ENCODE measurements at regions not wholly inside any gene's neighbourhood (a gene's known extent, or its start where the extent isn't known, plus 50 kb on each side); places are given as distances from the start of the nearest gene placed in this dataset.
"Not testable (repeated sequence)": the region's sequence is repeated elsewhere in the genome, so short reads cannot be mapped to it uniquely, and the experiment has no call there.

GRCh38 chr10:36526033-36526432 lies 599.4 kb upstream of the ANKRD30A start:
- intact Hi-C loops (cut with DNase I; ENCODE audit: low total_unique reads), result no loop called here
- Histone ChIP-seq H3K27ac (no peak overlapping the region), H3K9me3 (peaks cover 0 to 11% (median 4%) of the 10 kb centered on the region in 4 donors), H3K4me1 (no peaks in the 10 kb centered on the region), H3K27me3 (no peaks in the 10 kb centered on the region), H3K4me3 (no peak overlapping the region), H3K36me3 (no peaks in the 10 kb centered on the region)
- DNase-seq, result no peak
- TF ChIP-seq POLR2A (IDR thresholded peaks at IDR 0.05) (no peak), EP300 (IDR thresholded peaks at IDR 0.05) (no peak), POLR2AphosphoS5 (IDR thresholded peaks at IDR 0.05) (no peak)
- TF ChIP-seq, protein P1, sequence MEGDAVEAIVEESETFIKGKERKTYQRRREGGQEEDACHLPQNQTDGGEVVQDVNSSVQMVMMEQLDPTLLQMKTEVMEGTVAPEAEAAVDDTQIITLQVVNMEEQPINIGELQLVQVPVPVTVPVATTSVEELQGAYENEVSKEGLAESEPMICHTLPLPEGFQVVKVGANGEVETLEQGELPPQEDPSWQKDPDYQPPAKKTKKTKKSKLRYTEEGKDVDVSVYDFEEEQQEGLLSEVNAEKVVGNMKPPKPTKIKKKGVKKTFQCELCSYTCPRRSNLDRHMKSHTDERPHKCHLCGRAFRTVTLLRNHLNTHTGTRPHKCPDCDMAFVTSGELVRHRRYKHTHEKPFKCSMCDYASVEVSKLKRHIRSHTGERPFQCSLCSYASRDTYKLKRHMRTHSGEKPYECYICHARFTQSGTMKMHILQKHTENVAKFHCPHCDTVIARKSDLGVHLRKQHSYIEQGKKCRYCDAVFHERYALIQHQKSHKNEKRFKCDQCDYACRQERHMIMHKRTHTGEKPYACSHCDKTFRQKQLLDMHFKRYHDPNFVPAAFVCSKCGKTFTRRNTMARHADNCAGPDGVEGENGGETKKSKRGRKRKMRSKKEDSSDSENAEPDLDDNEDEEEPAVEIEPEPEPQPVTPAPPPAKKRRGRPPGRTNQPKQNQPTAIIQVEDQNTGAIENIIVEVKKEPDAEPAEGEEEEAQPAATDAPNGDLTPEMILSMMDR (IDR thresholded peaks at IDR 0.05), result no peak

DNA sequence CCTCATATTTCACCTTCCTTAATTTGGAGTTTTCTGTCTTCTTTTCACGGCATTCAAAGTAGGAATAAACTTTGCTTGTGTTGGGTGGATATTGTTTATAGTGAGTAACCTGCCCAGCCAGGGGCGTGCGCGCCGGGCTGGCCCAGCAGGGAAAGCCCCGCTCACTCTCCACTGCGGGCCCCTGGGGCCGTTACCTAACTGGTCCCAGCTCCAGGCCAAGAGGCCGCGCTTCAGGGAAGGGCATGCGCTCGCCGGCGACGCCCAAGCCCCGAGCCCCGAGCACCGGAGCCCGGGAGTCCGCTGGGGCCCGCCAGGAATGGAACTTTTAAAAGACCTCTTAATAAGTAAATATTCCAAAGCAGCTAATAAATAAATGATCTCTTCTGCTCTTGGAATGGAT lies 601.3 kb upstream of the ANKRD30A start:
- intact Hi-C loops (cut with DNase I; ENCODE audit: low total_unique reads); H3K27me3 ChIP-seq; DNase-seq; H3K36me3 ChIP-seq; H3K9me3 ChIP-seq; H3K4me3 ChIP-seq; H3K27ac ChIP-seq; H3K4me1 ChIP-seq: not testable (repeated sequence)
- 88 to 95% (median 93%) methylated on average over 19 to 21 of the region's 21 CpGs for WGBS, 5 donors

DNA sequence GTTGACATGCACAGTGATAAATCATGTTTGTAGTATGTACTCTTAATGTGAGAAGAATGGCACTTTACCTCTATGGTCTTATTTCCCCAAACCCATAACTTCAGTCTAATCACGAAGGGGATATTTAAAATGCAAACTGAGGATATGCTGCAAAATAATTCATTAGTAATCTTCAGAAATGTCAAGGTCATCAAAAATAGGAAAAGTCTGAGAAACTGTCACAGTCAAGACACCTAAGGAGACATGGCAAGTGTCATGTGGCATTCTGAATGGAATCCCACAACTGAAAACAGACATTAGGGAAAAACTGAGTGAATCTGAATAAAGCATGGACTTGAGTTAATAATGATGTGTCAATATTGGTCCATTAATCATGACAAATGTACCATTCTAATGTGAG lies 605.5 kb upstream of the ANKRD30A start:
- TF ChIP-seq POLR2AphosphoS5 (IDR thresholded peaks at IDR 0.05), result no peak
- TF ChIP-seq, protein P1 (IDR thresholded peaks at IDR 0.05), result no peak
- no peak for TF ChIP-seq EP300 (IDR thresholded peaks at IDR 0.05)
- no peak for TF ChIP-seq POLR2A (IDR thresholded peaks at IDR 0.05)
- intact Hi-C loops (cut with DNase I; ENCODE audit: low total_unique reads), result no loop called here
- Histone ChIP-seq H3K27ac (no peak overlapping the region), H3K27me3 (no peaks in the 10 kb centered on the region), H3K4me3 (no peak overlapping the region), H3K9me3 (peaks cover 0 to 8% (median 0%) of the 10 kb centered on the region in 4 donors), H3K36me3 (no peaks in the 10 kb centered on the region), H3K4me1 (no peaks in the 10 kb centered on the region)
- DNase-seq, result no peak
- 70 to 85% (median 74%) methylated on average over 1 of the region's 1 CpG for WGBS, 5 donors

- Histone ChIP-seq H3K27me3 (no peaks in the 10 kb centered on the region), H3K4me3 (no peak overlapping the region), H3K36me3 (no peaks in the 10 kb centered on the region), H3K9me3 (peaks cover 0 to 8% (median 0%) of the 10 kb centered on the region in 4 donors), H3K4me1 (no peaks in the 10 kb centered on the region), H3K27ac (no peak overlapping the region)
- TF ChIP-seq, protein P1 (IDR thresholded peaks at IDR 0.05), result no peak
- TF ChIP-seq EP300 (IDR thresholded peaks at IDR 0.05) (no peak), POLR2AphosphoS5 (IDR thresholded peaks at IDR 0.05) (no peak), POLR2A (IDR thresholded peaks at IDR 0.05) (no peak)
- no peak for DNase-seq
- intact Hi-C loops (cut with DNase I; ENCODE audit: low total_unique reads), result no loop called here
Observed at GRCh38 chr10:36516281-36516680, 609.1 kb upstream of the ANKRD30A start.

DNA sequence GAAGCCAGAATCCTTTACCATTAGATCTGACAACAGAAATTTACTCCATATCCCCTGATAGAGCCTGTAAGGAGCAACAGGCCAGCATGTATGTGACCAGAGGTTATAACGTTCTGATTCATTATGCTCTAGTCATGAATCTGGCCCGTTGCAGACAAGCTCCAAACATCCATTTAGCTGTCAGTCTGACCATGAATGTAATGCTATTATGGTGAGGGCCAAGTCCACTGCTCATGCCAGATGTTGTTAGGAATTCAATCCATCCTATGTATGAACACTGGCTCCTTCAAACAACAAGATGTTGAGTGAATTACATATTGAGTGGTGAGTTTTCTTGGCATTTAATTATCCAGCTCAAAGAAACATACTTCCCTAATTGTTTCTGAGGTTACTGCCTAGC lies 610.1 kb upstream of the ANKRD30A start:
- intact Hi-C loops (cut with DNase I; ENCODE audit: low total_unique reads), result no loop called here
- no peaks in the 10 kb centered on the region for H3K4me1 ChIP-seq
- no peak overlapping the region for H3K4me3 ChIP-seq
- TF ChIP-seq, protein P1 (IDR thresholded peaks at IDR 0.05), result no peak
- no peak for TF ChIP-seq POLR2A (IDR thresholded peaks at IDR 0.05)
- TF ChIP-seq POLR2AphosphoS5 (IDR thresholded peaks at IDR 0.05), result no peak
- no peak for TF ChIP-seq EP300 (IDR thresholded peaks at IDR 0.05)
- H3K27me3 ChIP-seq, result no peaks in the 10 kb centered on the region
- H3K36me3 ChIP-seq, result no peaks in the 10 kb centered on the region
- WGBS, 5 donors, result 32 to 57% (median 49%) methylated on average over 2 of the region's 2 CpGs
- H3K27ac ChIP-seq, result no peak overlapping the region
- H3K9me3 ChIP-seq, result peaks cover 0 to 8% (median 0%) of the 10 kb centered on the region in 4 donors
- peak in 1 of 2 donors; percentile 55 for DNase-seq
